ENCODE measurements at regions not wholly inside any gene's neighbourhood (a gene's known extent, or its start where the extent isn't known, plus 50 kb on each side); places are given as distances from the start of the nearest gene placed in this dataset.

DNA sequence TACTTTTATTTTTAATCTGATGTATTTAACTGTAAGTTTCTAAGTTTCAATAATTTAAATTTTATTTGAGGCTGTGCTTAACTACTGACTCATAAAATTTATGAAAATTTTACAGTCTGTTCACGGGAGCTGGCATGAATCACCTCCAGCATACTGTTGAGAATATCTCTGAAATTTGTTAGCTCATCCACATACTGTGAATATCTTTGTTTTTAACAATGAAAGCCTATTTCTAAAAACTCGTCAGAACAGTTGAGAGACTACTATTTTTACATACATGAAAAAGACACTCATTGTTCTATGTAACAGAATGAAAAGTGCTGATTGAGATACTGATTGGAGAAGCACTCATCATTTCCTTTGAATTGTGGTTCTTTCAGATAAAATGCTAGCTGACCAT, 749.3 kb downstream of the TENT5A start:
- no peaks in the 10 kb centered on the region for H3K4me1 ChIP-seq (ENCODE audit: insufficient read depth)
- DNase-seq (ENCODE audit: low spot score), result no peak
- H3K27me3 ChIP-seq, result no peaks in the 10 kb centered on the region
- no peaks in the 10 kb centered on the region for H3K79me2 ChIP-seq
- H3K27ac ChIP-seq, result no peak overlapping the region
- no peaks in the 10 kb centered on the region for H3K9me2 ChIP-seq (replicated peaks; ENCODE audit: insufficient read depth)
- TF ChIP-seq, protein P1, sequence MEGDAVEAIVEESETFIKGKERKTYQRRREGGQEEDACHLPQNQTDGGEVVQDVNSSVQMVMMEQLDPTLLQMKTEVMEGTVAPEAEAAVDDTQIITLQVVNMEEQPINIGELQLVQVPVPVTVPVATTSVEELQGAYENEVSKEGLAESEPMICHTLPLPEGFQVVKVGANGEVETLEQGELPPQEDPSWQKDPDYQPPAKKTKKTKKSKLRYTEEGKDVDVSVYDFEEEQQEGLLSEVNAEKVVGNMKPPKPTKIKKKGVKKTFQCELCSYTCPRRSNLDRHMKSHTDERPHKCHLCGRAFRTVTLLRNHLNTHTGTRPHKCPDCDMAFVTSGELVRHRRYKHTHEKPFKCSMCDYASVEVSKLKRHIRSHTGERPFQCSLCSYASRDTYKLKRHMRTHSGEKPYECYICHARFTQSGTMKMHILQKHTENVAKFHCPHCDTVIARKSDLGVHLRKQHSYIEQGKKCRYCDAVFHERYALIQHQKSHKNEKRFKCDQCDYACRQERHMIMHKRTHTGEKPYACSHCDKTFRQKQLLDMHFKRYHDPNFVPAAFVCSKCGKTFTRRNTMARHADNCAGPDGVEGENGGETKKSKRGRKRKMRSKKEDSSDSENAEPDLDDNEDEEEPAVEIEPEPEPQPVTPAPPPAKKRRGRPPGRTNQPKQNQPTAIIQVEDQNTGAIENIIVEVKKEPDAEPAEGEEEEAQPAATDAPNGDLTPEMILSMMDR (IDR thresholded peaks at IDR 0.05; ENCODE audit: poor library complexity), result no peak
- no peak for TF ChIP-seq EZH2phosphoT487 (IDR thresholded peaks at IDR 0.05; ENCODE audit: low read depth, severe bottlenecking, unreplicated experiment)
- no peak for TF ChIP-seq EZH2 (IDR thresholded peaks at IDR 0.05; ENCODE audit: borderline replicate concordance)
- H2AFZ ChIP-seq, result no peak overlapping the region
- 74% methylated on average over 2 of the region's 2 CpGs for WGBS (ENCODE audit: low lambda C conversion rate, missing lambda C conversion rate)
- no peak overlapping the region for H3K4me3 ChIP-seq
- H3K9me3 ChIP-seq (ENCODE audit: low read depth), result no peaks in the 10 kb centered on the region
- H3K36me3 ChIP-seq (replicated peaks; ENCODE audit: insufficient read depth, low read depth), result no peaks in the 10 kb centered on the region
- no peaks in the 10 kb centered on the region for H4K20me1 ChIP-seq (ENCODE audit: insufficient read depth, poor library complexity, severe bottlenecking)
- no peak overlapping the region for H3K4me2 ChIP-seq

- Histone ChIP-seq H3K4me3 (no peak overlapping the region), H3K27me3 (no peaks in the 10 kb centered on the region), H4K20me1 (ENCODE audit: insufficient read depth, poor library complexity, severe bottlenecking) (no peaks in the 10 kb centered on the region), H3K4me2 (no peak overlapping the region), H3K9me3 (ENCODE audit: low read depth) (no peaks in the 10 kb centered on the region), H2AFZ (no peak overlapping the region), H3K27ac (no peak overlapping the region), H3K36me3 (replicated peaks; ENCODE audit: insufficient read depth, low read depth) (no peaks in the 10 kb centered on the region), H3K9me2 (replicated peaks; ENCODE audit: insufficient read depth) (no peaks in the 10 kb centered on the region), H3K79me2 (no peaks in the 10 kb centered on the region), H3K4me1 (ENCODE audit: insufficient read depth) (no peaks in the 10 kb centered on the region)
- DNase-seq (ENCODE audit: low spot score), result no peak
- no peak for TF ChIP-seq EZH2phosphoT487 (IDR thresholded peaks at IDR 0.05; ENCODE audit: low read depth, severe bottlenecking, unreplicated experiment)
- TF ChIP-seq, protein P1 (IDR thresholded peaks at IDR 0.05; ENCODE audit: poor library complexity), result no peak
- no peak for TF ChIP-seq EZH2 (IDR thresholded peaks at IDR 0.05; ENCODE audit: borderline replicate concordance)
- WGBS (ENCODE audit: low lambda C conversion rate, missing lambda C conversion rate), result 67% methylated on average over 1 of the region's 1 CpG
These were observed 750.4 kb downstream of the TENT5A start for GRCh38 chr6:81002126-81002525.

DNA sequence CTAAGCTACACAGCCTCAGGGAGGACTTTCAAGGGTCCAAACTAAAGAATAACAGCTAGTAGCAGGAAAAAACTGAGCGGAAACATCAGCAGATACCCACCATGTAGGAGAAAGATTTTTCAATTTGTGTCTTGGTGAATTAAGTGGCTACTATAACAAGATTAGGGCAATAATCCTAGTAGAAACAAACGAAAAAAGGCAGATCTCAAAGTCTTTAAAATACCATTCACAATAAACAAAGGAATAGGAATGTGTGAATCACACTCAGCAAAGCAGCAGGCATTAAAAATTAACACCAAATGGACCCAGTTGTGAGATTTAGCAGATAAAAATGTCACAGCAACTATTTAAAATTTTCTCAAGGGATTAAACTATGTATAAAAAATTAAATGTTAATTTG, 761.2 kb downstream of the TENT5A start:
- Histone ChIP-seq H3K27me3 (no peaks in the 10 kb centered on the region), H3K27ac (no peak overlapping the region), H3K4me1 (ENCODE audit: insufficient read depth) (no peaks in the 10 kb centered on the region), H3K79me2 (no peaks in the 10 kb centered on the region), H4K20me1 (ENCODE audit: insufficient read depth, poor library complexity, severe bottlenecking) (no peaks in the 10 kb centered on the region), H3K4me3 (no peak overlapping the region), H3K36me3 (replicated peaks; ENCODE audit: insufficient read depth, low read depth) (no peaks in the 10 kb centered on the region), H3K9me3 (ENCODE audit: low read depth) (no peaks in the 10 kb centered on the region), H3K9me2 (replicated peaks; ENCODE audit: insufficient read depth) (no peaks in the 10 kb centered on the region), H3K4me2 (no peak overlapping the region), H2AFZ (no peak overlapping the region)
- 64% methylated on average over 2 of the region's 2 CpGs for WGBS (ENCODE audit: low lambda C conversion rate, missing lambda C conversion rate)
- DNase-seq (ENCODE audit: low spot score), result no peak
- TF ChIP-seq, protein P1 (IDR thresholded peaks at IDR 0.05; ENCODE audit: poor library complexity), result no peak
- TF ChIP-seq EZH2phosphoT487 (IDR thresholded peaks at IDR 0.05; ENCODE audit: low read depth, severe bottlenecking, unreplicated experiment) (no peak), EZH2 (IDR thresholded peaks at IDR 0.05; ENCODE audit: borderline replicate concordance) (no peak)

GRCh38 chr6:80988892-80989291, 763.6 kb downstream of the TENT5A start:
- DNase-seq (ENCODE audit: low spot score), result no peak
- Histone ChIP-seq H3K4me2 (peak overlapping the region; percentile 27), H2AFZ (no peak overlapping the region), H3K4me3 (no peak overlapping the region), H3K4me1 (ENCODE audit: insufficient read depth) (no peaks in the 10 kb centered on the region), H3K9me2 (replicated peaks; ENCODE audit: insufficient read depth) (no peaks in the 10 kb centered on the region), H4K20me1 (ENCODE audit: insufficient read depth, poor library complexity, severe bottlenecking) (no peaks in the 10 kb centered on the region), H3K79me2 (no peaks in the 10 kb centered on the region), H3K27me3 (no peaks in the 10 kb centered on the region), H3K27ac (peak overlapping the region; percentile 31), H3K36me3 (replicated peaks; ENCODE audit: insufficient read depth, low read depth) (no peaks in the 10 kb centered on the region), H3K9me3 (ENCODE audit: low read depth) (no peaks in the 10 kb centered on the region)
- TF ChIP-seq EZH2 (IDR thresholded peaks at IDR 0.05; ENCODE audit: borderline replicate concordance) (no peak), EZH2phosphoT487 (IDR thresholded peaks at IDR 0.05; ENCODE audit: low read depth, severe bottlenecking, unreplicated experiment) (no peak)
- TF ChIP-seq, protein P1 (IDR thresholded peaks at IDR 0.05; ENCODE audit: poor library complexity), result no peak
- WGBS (ENCODE audit: low lambda C conversion rate, missing lambda C conversion rate), result 54% methylated on average over 3 of the region's 3 CpGs

Data from hepatocyte (in vitro differentiated cells).